Adrenal gland (tissue), 9 donors: ENCODE measurements at regions not wholly inside any gene's neighbourhood (a gene's known extent, or its start where the extent isn't known, plus 50 kb on each side); places are given as distances from the start of the nearest gene placed in this dataset.

Experiments used
- DNase-seq, 7 donors: peaks; one replicate each; pipeline ENCODE4 v3.0.0-alpha.2; 2019 to 2020
- H3K27ac ChIP-seq, 5 donors: fragments of 200-600 bp; sonication (generic) in 4 of 5; 1 replicate in 3 of 5; 2 replicates in 2 of 5; pipeline versions ENCODE4 v1.5.1 to v1.8.0; 2016 to 2020; ENCODE audit warnings: mild to moderate bottlenecking in 1 of 5
- H3K27me3 ChIP-seq: fragments of 200-600 bp; 2 replicates; pipeline ENCODE4 v1.8.0; 2021
- H3K36me3 ChIP-seq, 2 donors: fragments of 200-600 bp; replicated peaks in 1 of 2; 1 replicate in 1 of 2; 2 replicates in 1 of 2; pipeline versions ENCODE4 v1.5.1 to v1.8.0; 2018 to 2022
- H3K4me1 ChIP-seq, 2 donors: fragments of 200-600 bp; replicated peaks in 1 of 2; 1 replicate in 1 of 2; 2 replicates in 1 of 2; pipeline versions ENCODE4 v1.5.1 to v1.8.0; 2018 to 2021
- H3K4me3 ChIP-seq, 4 donors: fragments of 200-600 bp; sonication (generic) in 3 of 4; one replicate each; pipeline ENCODE4 v1.5.1; 2016 to 2018
- H3K9me3 ChIP-seq, 3 donors: fragments of 200-600 bp; sonication (generic) in 1 of 3; replicated peaks in 1 of 3; 1 replicate in 2 of 3; 2 replicates in 1 of 3; pipeline versions ENCODE4 v1.5.1 to v1.8.0; 2016 to 2021
- CTCF ChIP-seq, 6 experiments: fragments of 450-650 bp in 4 of 6; fragments of 200-600 bp in 2 of 6; sonication (generic) in 1 of 6; IDR thresholded peaks; 1 replicate in 5 of 6; 2 replicates in 1 of 6; pipeline versions ENCODE4 v1.5.1 to v1.8.0; 2016 to 2021; ENCODE audit warnings: antibody characterized with exemption in 6 of 6, mild to moderate bottlenecking in 2 of 6, moderate library complexity in 1 of 6
- POLR2A ChIP-seq, 2 donors: fragments of 450-650 bp; IDR thresholded peaks; one replicate each; pipeline ENCODE4 v1.6.1; 2017; ENCODE audit warnings: antibody characterized with exemption in 2 of 2, mild to moderate bottlenecking in 2 of 2, moderate library complexity in 1 of 2
- WGBS, 4 donors: extraction: QIAGEN DNeasy Blood & Tissue Kit in 2 of 4; methylation state at CpG; one replicate each; pipeline versions ENCODE4 v1.1.5 to v1.1.7; 2013 to 2017; 5-methylcytosine and 5-hydroxymethylcytosine counted together
- intact Hi-C, 2 donors: fragments of 100-400 bp; cut with DNase I; formaldehyde crosslinking; loops; one replicate each; pipeline versions ENCODE4 v1.14.1 to v1.15.0; 2022 to 2023
- donor health status: healthy with polysubstance abuse.
- donor health status: Bipolar disorder and iron deficiency.
- donor health status: DM: yes; HTN: yes; CAD: no.
- donor health status: DM: no; HTN: no; CAD: no.
- donor health status: DM: no; HTN: no; CAD: no.

- H3K4me1 ChIP-seq = no peaks in the 10 kb centered on the region
- TF ChIP-seq CTCF (IDR thresholded peaks at IDR 0.05) (no peak), POLR2A (IDR thresholded peaks at IDR 0.05) (no peak)
- no peak overlapping the region for H3K27ac ChIP-seq
- H3K4me3 ChIP-seq = no peak overlapping the region
- no peaks in the 10 kb centered on the region for H3K36me3 ChIP-seq
- intact Hi-C loops = no loop called here
- no peaks in the 10 kb centered on the region for H3K9me3 ChIP-seq
- DNase-seq = no peak
- H3K27me3 ChIP-seq = no peaks in the 10 kb centered on the region
Observed at GRCh38 chr3:132783152-132783551, 60.9 kb upstream of the NPHP3 start.

- intact Hi-C loops = no loop called here
- H3K4me3 ChIP-seq = no peak overlapping the region
- TF ChIP-seq CTCF (IDR thresholded peaks at IDR 0.05) (no peak), POLR2A (IDR thresholded peaks at IDR 0.05) (no peak)
- H3K9me3 ChIP-seq = no peaks in the 10 kb centered on the region
- H3K36me3 ChIP-seq = no peaks in the 10 kb centered on the region
- 50 to 65% (median 64%) methylated on average over 1 of the region's 1 CpG for WGBS, 4 donors
- H3K4me1 ChIP-seq = no peaks in the 10 kb centered on the region
- no peaks in the 10 kb centered on the region for H3K27me3 ChIP-seq
- DNase-seq = no peak
- no peak overlapping the region for H3K27ac ChIP-seq
Observed at GRCh38 chr3:132781922-132782321, 59.7 kb upstream of the NPHP3 start.

- no peaks in the 10 kb centered on the region for H3K9me3 ChIP-seq
- H3K27ac ChIP-seq = no peak overlapping the region
- H3K27me3 ChIP-seq = no peaks in the 10 kb centered on the region
- WGBS, 4 donors = 51 to 70% (median 55%) methylated on average over 3 of the region's 3 CpGs
- no peak overlapping the region for H3K4me3 ChIP-seq
- DNase-seq = no peak
- intact Hi-C loops = no loop called here
- H3K36me3 ChIP-seq = no peaks in the 10 kb centered on the region
- no peaks in the 10 kb centered on the region for H3K4me1 ChIP-seq
- TF ChIP-seq CTCF (IDR thresholded peaks at IDR 0.05) (no peak), POLR2A (IDR thresholded peaks at IDR 0.05) (no peak)
Observed at GRCh38 chr3:132777171-132777570, 55.0 kb upstream of the NPHP3 start.

- no peaks in the 10 kb centered on the region for H3K4me1 ChIP-seq
- DNase-seq = no peak
- H3K4me3 ChIP-seq = no peak overlapping the region
- no peak overlapping the region for H3K27ac ChIP-seq
- WGBS, 4 donors = 80 to 84% (median 81%) methylated on average over 2 of the region's 2 CpGs
- TF ChIP-seq POLR2A (IDR thresholded peaks at IDR 0.05) (no peak), CTCF (IDR thresholded peaks at IDR 0.05) (no peak)
- no peaks in the 10 kb centered on the region for H3K9me3 ChIP-seq
- no peaks in the 10 kb centered on the region for H3K36me3 ChIP-seq
- intact Hi-C loops = no loop called here
- no peaks in the 10 kb centered on the region for H3K27me3 ChIP-seq
Observed at GRCh38 chr3:132773071-132773619, 50.9 kb upstream of the NPHP3 start.
